Cardiac muscle cell (in vitro differentiated cells and primary cell): ENCODE measurements at regions not wholly inside any gene's neighbourhood (a gene's known extent, or its start where the extent isn't known, plus 50 kb on each side); places are given as distances from the start of the nearest gene placed in this dataset.

Experiments used
- DNase-seq, 2 donors: peaks; one replicate each; pipeline versions ENCODE4 v3.0.0 to v3.0.0-alpha.2; 2010 to 2017; ENCODE audit warnings: low read depth in 1 of 2, low spot score in 1 of 2
- H3K27ac ChIP-seq: fragments of 200-600 bp; sonication (generic); 2 replicates; pipeline ENCODE4 v1.5.1; 2016
- H3K27me3 ChIP-seq: fragments of 200-600 bp; sonication (generic); 2 replicates; pipeline ENCODE4 v1.6.0; 2016; ENCODE audit warnings: control low read depth
- H3K36me3 ChIP-seq: fragments of 200-600 bp; sonication (generic); 2 replicates; pipeline ENCODE4 v1.5.1; 2016; ENCODE audit warnings: control low read depth
- H3K4me1 ChIP-seq: fragments of 200-600 bp; sonication (generic); 2 replicates; pipeline ENCODE4 v1.8.1; 2017; ENCODE audit warnings: low read depth, mild to moderate bottlenecking, mixed run types
- H3K4me3 ChIP-seq: fragments of 200-600 bp; sonication (generic); 2 replicates; pipeline ENCODE4 v1.5.1; 2016; ENCODE audit warnings: mild to moderate bottlenecking
- H3K9me3 ChIP-seq: fragments of 200-600 bp; sonication (generic); 2 replicates; pipeline ENCODE4 v1.5.1; 2017; ENCODE audit warnings: low read depth, mild to moderate bottlenecking, control low read depth
- CTCF ChIP-seq: IDR thresholded peaks from 2 replicates; pipeline ENCODE4 v1.5.1; 2012; ENCODE audit warnings: low read depth, mild to moderate bottlenecking, low read length

GRCh38 chr9:118751077-118751847 lies 618.0 kb downstream of the BRINP1 start:
- Histone ChIP-seq H3K4me1 (no peaks in the 10 kb centered on the region), H3K36me3 (no peaks in the 10 kb centered on the region), H3K27me3 (no peaks in the 10 kb centered on the region), H3K27ac (no peak overlapping the region), H3K4me3 (no peak overlapping the region), H3K9me3 (no peaks in the 10 kb centered on the region)
- no peak for DNase-seq
- TF ChIP-seq CTCF: no peak

GRCh38 chr9:118751848-118752223 lies 617.4 kb downstream of the BRINP1 start:
- no peaks in the 10 kb centered on the region for H3K9me3 ChIP-seq
- no peak for TF ChIP-seq CTCF
- DNase-seq: no peak
- no peaks in the 10 kb centered on the region for H3K4me1 ChIP-seq
- no peak overlapping the region for H3K27ac ChIP-seq
- H3K27me3 ChIP-seq: no peaks in the 10 kb centered on the region
- no peak overlapping the region for H3K4me3 ChIP-seq
- H3K36me3 ChIP-seq: no peaks in the 10 kb centered on the region

GRCh38 chr9:118761016-118761790 lies 608.0 kb downstream of the BRINP1 start:
- TF ChIP-seq CTCF: no peak
- no peaks in the 10 kb centered on the region for H3K27me3 ChIP-seq
- H3K4me1 ChIP-seq: no peaks in the 10 kb centered on the region
- no peak for DNase-seq
- H3K9me3 ChIP-seq: no peaks in the 10 kb centered on the region
- H3K36me3 ChIP-seq: no peaks in the 10 kb centered on the region
- no peak overlapping the region for H3K27ac ChIP-seq
- H3K4me3 ChIP-seq: no peak overlapping the region

GRCh38 chr9:118767571-118767970 lies 601.7 kb downstream of the BRINP1 start:
- TF ChIP-seq CTCF: no peak
- Histone ChIP-seq H3K4me3 (no peak overlapping the region), H3K4me1 (no peaks in the 10 kb centered on the region), H3K27ac (no peak overlapping the region), H3K36me3 (no peaks in the 10 kb centered on the region), H3K27me3 (no peaks in the 10 kb centered on the region), H3K9me3 (no peaks in the 10 kb centered on the region)
- no peak for DNase-seq

GRCh38 chr9:118782790-118783463 lies 586.3 kb downstream of the BRINP1 start:
- DNase-seq: peak in 1 of 2 donors; percentile 17
- H3K9me3 ChIP-seq: no peaks in the 10 kb centered on the region
- no peak overlapping the region for H3K4me3 ChIP-seq
- no peak for TF ChIP-seq CTCF
- H3K27me3 ChIP-seq: no peaks in the 10 kb centered on the region
- H3K27ac ChIP-seq: no peak overlapping the region
- H3K36me3 ChIP-seq: no peaks in the 10 kb centered on the region
- H3K4me1 ChIP-seq: peaks cover 4% of the 10 kb centered on the region
